Activated CD4-positive, CD25-positive, alpha-beta regulatory T cell treated with anti-CD3 and anti-CD28 coated beads, Interleukin-2, amount 50 U/mL, for 72 hours (primary cell): ENCODE measurements at regions not wholly inside any gene's neighbourhood (a gene's known extent, or its start where the extent isn't known, plus 50 kb on each side); places are given as distances from the start of the nearest gene placed in this dataset.
"Not testable (repeated sequence)": the region's sequence is repeated elsewhere in the genome, so short reads cannot be mapped to it uniquely, and the experiment has no call there.

ENCODE experiments used
- DNase-seq: peaks from one replicate; pipeline ENCODE4 v3.0.0; 2021

- no peak for DNase-seq
These were observed 71.6 kb upstream of the SGIP1 start for GRCh38 chr1:66462313-66462712.

GRCh38 chr1:66464351-66464750 is 69.6 kb upstream of the SGIP1 start:
- DNase-seq: no peak

GRCh38 chr1:66464802-66465201 is 69.2 kb upstream of the SGIP1 start:
- DNase-seq: no peak

- not testable (repeated sequence) for DNase-seq
These were observed 67.3 kb upstream of the SGIP1 start for GRCh38 chr1:66466695-66467094.

- no peak for DNase-seq
These were observed 65.2 kb upstream of the SGIP1 start for GRCh38 chr1:66468722-66469121.

GRCh38 chr1:66475940-66476339 is 58.0 kb upstream of the SGIP1 start:
- DNase-seq: no peak

- no peak for DNase-seq
These were observed 57.2 kb upstream of the SGIP1 start for GRCh38 chr1:66476774-66477173.

GRCh38 chr1:66478116-66478515 is 55.8 kb upstream of the SGIP1 start:
- DNase-seq: no peak

GRCh38 chr1:66480162-66480561 is 53.8 kb upstream of the SGIP1 start:
- DNase-seq: no peak

- DNase-seq: not testable (repeated sequence)
These were observed 52.7 kb upstream of the SGIP1 start for GRCh38 chr1:66481215-66481614.
